H1 (cell line): ENCODE measurements at regions not wholly inside any gene's neighbourhood (a gene's known extent, or its start where the extent isn't known, plus 50 kb on each side); places are given as distances from the start of the nearest gene placed in this dataset.

Source experiments
- SP2 ChIP-seq: IDR thresholded peaks from 2 replicates; pipeline ENCODE4 v1.6.1; 2012; ENCODE audit warnings: mild to moderate bottlenecking, low read length, inconsistent platforms

GRCh38 chr2:30030361-30030760 lies 109.0 kb upstream of the ALK start (continued):
- no peak for TF ChIP-seq SP2
